ENCODE measurements at regions not wholly inside any gene's neighbourhood (a gene's known extent, or its start where the extent isn't known, plus 50 kb on each side); places are given as distances from the start of the nearest gene placed in this dataset.
"Not testable (repeated sequence)": the region's sequence is repeated elsewhere in the genome, so short reads cannot be mapped to it uniquely, and the experiment has no call there.

GRCh38 chr3:99559196-99559595 lies 79.2 kb upstream of the COL8A1 start:
- in situ Hi-C loops (cut with HindIII; ENCODE audit: extremely low pct_ligation_motif_present, low pct_unique_long_range_greater_than_20kb), result no loop called here
- TF ChIP-seq ZBTB2 (CRISPR knock-in tag; IDR thresholded peaks at IDR 0.05; ENCODE audit: low read depth) (no peak), HMGXB3 (CRISPR knock-in tag; IDR thresholded peaks at IDR 0.05; ENCODE audit: borderline replicate concordance) (no peak), PBX3 (CRISPR knock-in tag; IDR thresholded peaks at IDR 0.05; ENCODE audit: borderline replicate concordance) (no peak), MEIS1 (CRISPR knock-in tag; IDR thresholded peaks at IDR 0.05; ENCODE audit: borderline replicate concordance) (no peak), KDM5B (CRISPR knock-in tag; IDR thresholded peaks at IDR 0.05; ENCODE audit: borderline replicate concordance) (no peak), THYN1 (CRISPR knock-in tag; IDR thresholded peaks at IDR 0.05; ENCODE audit: borderline replicate concordance, low read depth) (no peak)
- intact Hi-C loops (cut with micrococcal nuclease; ENCODE audit: unreplicated experiment), result no loop called here

GRCh38 chr3:99555885-99556284 lies 82.5 kb upstream of the COL8A1 start:
- H4K20me1 ChIP-seq (ENCODE audit: insufficient read depth, low read length); ATAC-seq; POLR2A ChIA-PET; BruUV-seq (replicated peaks); H3K36me3 ChIP-seq (replicated peaks in 1 of 2; ENCODE audit: control insufficient read depth in 1 of 2, insufficient read depth in 2 of 2, low read length in 2 of 2); FAIRE-seq; H3K4me2 ChIP-seq (ENCODE audit: low read depth, low read length); in situ Hi-C loops (cut with HindIII; ENCODE audit: extremely low pct_ligation_motif_present, low pct_unique_long_range_greater_than_20kb); H3K79me2 ChIP-seq (ENCODE audit: insufficient read depth, low read length); DNase-seq (ENCODE audit: low spot score); H3K9me3 ChIP-seq (ENCODE audit: low read length); H2AFZ ChIP-seq (ENCODE audit: low read length); H3K27ac ChIP-seq (ENCODE audit: extremely low read length, insufficient read depth, low read length); H3K4me3 ChIP-seq (replicated peaks in 1 of 3; ENCODE audit: insufficient read depth in 1 of 3, low read depth in 2 of 3, low read length in 3 of 3); CTCF ChIA-PET (ENCODE audit: low intra/inter-chr PET ratio, low total read pairs); H3K4me1 ChIP-seq (ENCODE audit: insufficient read depth, low read length); intact Hi-C loops (cut with micrococcal nuclease; ENCODE audit: unreplicated experiment); H3K9ac ChIP-seq (ENCODE audit: insufficient read depth, low read depth, low read length); H3K27me3 ChIP-seq (ENCODE audit: control insufficient read depth in 1 of 2, insufficient read depth in 2 of 2, low read length in 2 of 2): not testable (repeated sequence)
- 68% methylated on average over 5 of the region's 5 CpGs for WGBS (ENCODE audit: low lambda C conversion rate)

More at GRCh38 chr3:99559196-99559595, 79.2 kb upstream of the COL8A1 start:
- Histone ChIP-seq H3K9me3 (ENCODE audit: low read length) (no peaks in the 10 kb centered on the region), H3K36me3 (replicated peaks in 1 of 2; ENCODE audit: control insufficient read depth in 1 of 2, insufficient read depth in 2 of 2, low read length in 2 of 2) (no peaks in the 10 kb centered on the region), H3K4me2 (ENCODE audit: low read depth, low read length) (no peak overlapping the region), H4K20me1 (ENCODE audit: insufficient read depth, low read length) (no peaks in the 10 kb centered on the region), H2AFZ (ENCODE audit: low read length) (no peak overlapping the region), H3K4me3 (replicated peaks in 1 of 3; ENCODE audit: insufficient read depth in 1 of 3, low read depth in 2 of 3, low read length in 3 of 3) (no peak overlapping the region), H3K9ac (ENCODE audit: insufficient read depth, low read depth, low read length) (no peak overlapping the region), H3K27me3 (ENCODE audit: control insufficient read depth in 1 of 2, insufficient read depth in 2 of 2, low read length in 2 of 2) (no peaks in the 10 kb centered on the region), H3K4me1 (ENCODE audit: insufficient read depth, low read length) (no peaks in the 10 kb centered on the region), H3K79me2 (ENCODE audit: insufficient read depth, low read length) (no peaks in the 10 kb centered on the region), H3K27ac (ENCODE audit: extremely low read length, insufficient read depth, low read length) (no peak overlapping the region)
- ChIA-PET CTCF (ENCODE audit: low intra/inter-chr PET ratio, low total read pairs) (no interaction called here), POLR2A (no interaction called here)
- FAIRE-seq (no peak), DNase-seq (ENCODE audit: low spot score) (no peak), ATAC-seq (no peak)
- no TSS peak for BruUV-seq (replicated peaks)

All from HepG2 (cell line).